GM12874 (cell line): ENCODE measurements at regions not wholly inside any gene's neighbourhood (a gene's known extent, or its start where the extent isn't known, plus 50 kb on each side); places are given as distances from the start of the nearest gene placed in this dataset.

Experiments
- CTCF ChIP-seq: IDR thresholded peaks from 2 replicates; pipeline ENCODE4 v1.5.1; 2011; ENCODE audit warnings: low read depth, mild to moderate bottlenecking, control low read depth, low read length, moderate library complexity; ENCODE audit not compliant: insufficient read depth

GRCh38 chr11:70764356-70764905, 366.1 kb downstream of the CTTN start:
- no peak for TF ChIP-seq CTCF

GRCh38 chr11:70766901-70767300, 368.6 kb downstream of the CTTN start:
- no peak for TF ChIP-seq CTCF

- TF ChIP-seq CTCF = no peak
Measured at GRCh38 chr11:70768346-70769095, 370.2 kb downstream of the CTTN start.

- TF ChIP-seq CTCF = no peak
Measured at GRCh38 chr11:70769106-70769505, 370.8 kb downstream of the CTTN start.

- no peak for TF ChIP-seq CTCF
Measured at GRCh38 chr11:70769521-70769920, 371.2 kb downstream of the CTTN start.

- no peak for TF ChIP-seq CTCF
Measured at GRCh38 chr11:70771099-70771885, 373.0 kb downstream of the CTTN start.

GRCh38 chr11:70772950-70773349, 374.6 kb downstream of the CTTN start:
- no peak for TF ChIP-seq CTCF
